Suprapubic skin (tissue), 4 donors: ENCODE measurements at regions not wholly inside any gene's neighbourhood (a gene's known extent, or its start where the extent isn't known, plus 50 kb on each side); places are given as distances from the start of the nearest gene placed in this dataset.

Experiments
- DNase-seq, 2 donors: peaks; one replicate each; pipeline ENCODE4 v3.0.0-alpha.2; 2019; ENCODE audit warnings: low spot score in 2 of 2
- H3K27ac ChIP-seq: fragments of 200-600 bp; sonication (generic); one replicate; pipeline ENCODE4 v1.5.1; 2019
- H3K27me3 ChIP-seq: fragments of 200-600 bp; sonication (generic); one replicate; pipeline ENCODE4 v1.5.1; 2019
- H3K36me3 ChIP-seq: fragments of 200-600 bp; sonication (generic); one replicate; pipeline ENCODE4 v1.5.1; 2019
- H3K4me1 ChIP-seq: fragments of 200-600 bp; sonication (generic); one replicate; pipeline ENCODE4 v1.5.1; 2019
- H3K4me3 ChIP-seq: fragments of 200-600 bp; sonication (generic); one replicate; pipeline ENCODE4 v1.5.1; 2019; ENCODE audit warnings: mild to moderate bottlenecking
- H3K9me3 ChIP-seq: fragments of 200-600 bp; sonication (generic); one replicate; pipeline ENCODE4 v1.5.1; 2019
- EP300 ChIP-seq: sonication (generic); formaldehyde crosslinking; IDR thresholded peaks from one replicate; pipeline ENCODE4 v1.6.1; 2017; ENCODE audit warnings: antibody characterized with exemption
- POLR2A ChIP-seq, 2 donors: fragments of 450-650 bp; IDR thresholded peaks; one replicate each; pipeline ENCODE4 v1.6.1; 2017; ENCODE audit warnings: antibody characterized with exemption in 2 of 2, mild to moderate bottlenecking in 2 of 2, moderate library complexity in 2 of 2
- POLR2AphosphoS5 ChIP-seq, 3 donors: sonication (generic); formaldehyde crosslinking; IDR thresholded peaks; one replicate each; pipeline ENCODE4 v1.6.1; 2017; ENCODE audit warnings: antibody characterized with exemption in 3 of 3
- WGBS: methylation state at CpG from one replicate; pipeline ENCODE4 v1.1.5; 2018; 5-methylcytosine and 5-hydroxymethylcytosine counted together
- TF ChIP-seq, protein P1 (sequence below), 2 donors: fragments of 200-600 bp in 1 of 2; fragments of 450-650 bp in 1 of 2; sonication (generic) in 1 of 2; IDR thresholded peaks; one replicate each; pipeline ENCODE4 v1.5.1; 2016 to 2019; ENCODE audit warnings: antibody characterized with exemption in 2 of 2, mild to moderate bottlenecking in 1 of 2, moderate library complexity in 1 of 2

DNA sequence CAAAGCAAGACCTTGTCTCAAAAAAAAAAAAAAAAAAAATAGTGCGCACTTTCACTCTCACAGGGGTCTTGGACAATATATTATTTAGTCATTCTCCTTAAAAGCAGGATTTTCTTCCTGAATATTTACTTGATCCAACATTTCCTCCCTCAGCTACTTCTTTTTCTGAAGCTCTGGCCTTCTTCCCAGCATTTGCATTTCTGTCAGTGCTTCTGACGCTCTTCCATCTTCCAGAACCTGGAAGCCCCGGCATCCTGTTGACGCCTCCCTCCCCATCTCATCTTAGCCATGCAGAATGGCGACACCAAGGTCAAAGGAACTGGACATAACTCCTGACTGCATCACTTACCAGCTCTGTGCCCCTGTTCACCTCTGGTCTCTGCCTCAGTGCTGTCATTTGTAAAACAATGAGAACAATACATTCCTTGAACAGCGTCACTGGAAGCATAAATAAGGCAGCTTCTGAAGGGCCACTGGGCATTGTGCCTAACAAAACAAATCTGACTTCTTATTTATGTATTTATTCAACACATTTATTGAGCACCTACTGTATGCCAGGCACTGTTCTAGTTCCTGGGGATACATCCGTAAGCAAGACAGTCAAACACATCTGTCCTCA is 90.9 kb upstream of the MDM1 start:
- peaks cover 15% of the 10 kb centered on the region for H3K4me1 ChIP-seq
- 63% methylated on average over 7 of the region's 7 CpGs for WGBS
- H3K36me3 ChIP-seq, result no peaks in the 10 kb centered on the region
- H3K9me3 ChIP-seq, result no peaks in the 10 kb centered on the region
- no peaks in the 10 kb centered on the region for H3K27me3 ChIP-seq
- TF ChIP-seq POLR2AphosphoS5 (IDR thresholded peaks at IDR 0.05) (no peak), POLR2A (IDR thresholded peaks at IDR 0.05) (no peak), EP300 (no peak)
- TF ChIP-seq, protein P1, sequence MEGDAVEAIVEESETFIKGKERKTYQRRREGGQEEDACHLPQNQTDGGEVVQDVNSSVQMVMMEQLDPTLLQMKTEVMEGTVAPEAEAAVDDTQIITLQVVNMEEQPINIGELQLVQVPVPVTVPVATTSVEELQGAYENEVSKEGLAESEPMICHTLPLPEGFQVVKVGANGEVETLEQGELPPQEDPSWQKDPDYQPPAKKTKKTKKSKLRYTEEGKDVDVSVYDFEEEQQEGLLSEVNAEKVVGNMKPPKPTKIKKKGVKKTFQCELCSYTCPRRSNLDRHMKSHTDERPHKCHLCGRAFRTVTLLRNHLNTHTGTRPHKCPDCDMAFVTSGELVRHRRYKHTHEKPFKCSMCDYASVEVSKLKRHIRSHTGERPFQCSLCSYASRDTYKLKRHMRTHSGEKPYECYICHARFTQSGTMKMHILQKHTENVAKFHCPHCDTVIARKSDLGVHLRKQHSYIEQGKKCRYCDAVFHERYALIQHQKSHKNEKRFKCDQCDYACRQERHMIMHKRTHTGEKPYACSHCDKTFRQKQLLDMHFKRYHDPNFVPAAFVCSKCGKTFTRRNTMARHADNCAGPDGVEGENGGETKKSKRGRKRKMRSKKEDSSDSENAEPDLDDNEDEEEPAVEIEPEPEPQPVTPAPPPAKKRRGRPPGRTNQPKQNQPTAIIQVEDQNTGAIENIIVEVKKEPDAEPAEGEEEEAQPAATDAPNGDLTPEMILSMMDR (IDR thresholded peaks at IDR 0.05), result no peak
- H3K27ac ChIP-seq, result no peak overlapping the region
- H3K4me3 ChIP-seq, result no peak overlapping the region
- DNase-seq, result no peak

GRCh38 chr12:68425998-68426397 is 93.8 kb upstream of the MDM1 start:
- H3K4me1 ChIP-seq, result peaks cover 2% of the 10 kb centered on the region
- H3K4me3 ChIP-seq, result no peak overlapping the region
- H3K27ac ChIP-seq, result no peak overlapping the region
- H3K36me3 ChIP-seq, result no peaks in the 10 kb centered on the region
- WGBS, result 63% methylated on average over 2 of the region's 2 CpGs
- no peaks in the 10 kb centered on the region for H3K27me3 ChIP-seq
- H3K9me3 ChIP-seq, result no peaks in the 10 kb centered on the region
- TF ChIP-seq POLR2AphosphoS5 (IDR thresholded peaks at IDR 0.05) (no peak), EP300 (no peak), POLR2A (IDR thresholded peaks at IDR 0.05) (no peak)
- TF ChIP-seq, protein P1 (IDR thresholded peaks at IDR 0.05), result no peak
- no peak for DNase-seq

DNA sequence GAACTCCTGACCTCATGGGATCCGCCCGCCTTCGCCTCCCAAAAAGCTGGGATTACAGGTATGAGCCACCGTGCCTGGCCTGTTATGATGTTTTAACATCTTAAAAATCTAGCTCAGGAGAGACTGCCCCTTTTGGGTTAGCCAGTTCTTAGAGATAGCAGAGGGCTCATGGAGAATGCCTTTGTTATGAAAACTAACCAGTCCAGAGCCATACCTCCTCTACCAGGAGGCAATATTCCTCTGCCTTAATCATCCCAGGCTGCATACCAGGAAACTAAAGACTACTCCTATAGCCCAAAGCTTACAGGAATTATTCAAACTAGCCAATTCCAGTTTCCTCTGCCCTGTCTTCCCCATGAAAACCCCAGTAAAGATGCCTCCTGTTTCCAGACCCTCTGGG is 96.0 kb upstream of the MDM1 start:
- WGBS, result 95% methylated on average over 4 of the region's 4 CpGs
- no peak overlapping the region for H3K27ac ChIP-seq
- no peak for DNase-seq

GRCh38 chr12:68428724-68429501 is 96.8 kb upstream of the MDM1 start:
- Histone ChIP-seq H3K9me3 (no peaks in the 10 kb centered on the region), H3K36me3 (no peaks in the 10 kb centered on the region), H3K27me3 (no peaks in the 10 kb centered on the region), H3K4me1 (no peaks in the 10 kb centered on the region), H3K27ac (no peak overlapping the region), H3K4me3 (no peak overlapping the region)
- WGBS, result 75% methylated on average over 6 of the region's 6 CpGs
- TF ChIP-seq POLR2AphosphoS5 (IDR thresholded peaks at IDR 0.05) (no peak), POLR2A (IDR thresholded peaks at IDR 0.05) (no peak), EP300 (no peak)
- TF ChIP-seq, protein P1 (IDR thresholded peaks at IDR 0.05), result no peak
- DNase-seq, result no peak

More for the DNA sequence above, 96.0 kb upstream of the MDM1 start:
- Histone ChIP-seq H3K9me3 (no peaks in the 10 kb centered on the region), H3K4me1 (no peaks in the 10 kb centered on the region), H3K36me3 (no peaks in the 10 kb centered on the region), H3K4me3 (no peak overlapping the region), H3K27me3 (no peaks in the 10 kb centered on the region)
- TF ChIP-seq POLR2AphosphoS5 (IDR thresholded peaks at IDR 0.05) (no peak), EP300 (no peak), POLR2A (IDR thresholded peaks at IDR 0.05) (no peak)
- TF ChIP-seq, protein P1 (IDR thresholded peaks at IDR 0.05), result no peak

DNA sequence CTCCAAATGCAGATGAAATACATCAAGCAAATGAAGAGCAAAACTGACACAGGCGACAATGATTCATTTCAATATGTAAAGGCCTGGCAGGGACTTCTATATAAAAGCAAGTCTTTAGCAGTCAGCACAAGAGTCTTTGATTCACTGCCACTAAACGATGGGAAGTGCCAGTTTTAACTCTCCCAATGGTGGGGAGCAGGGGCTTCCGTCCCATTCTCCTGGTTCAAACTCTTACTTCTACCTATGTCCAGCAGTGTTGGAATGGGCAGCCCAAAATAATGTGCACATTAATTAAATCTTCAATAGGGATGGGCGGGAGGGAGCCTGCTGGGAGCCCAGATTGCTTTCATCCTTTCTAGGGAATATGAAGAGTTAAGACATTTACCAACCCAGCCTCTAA is 97.5 kb upstream of the MDM1 start:
- DNase-seq, result no peak
- Histone ChIP-seq H3K27me3 (no peaks in the 10 kb centered on the region), H3K4me3 (no peak overlapping the region), H3K9me3 (no peaks in the 10 kb centered on the region), H3K4me1 (no peaks in the 10 kb centered on the region), H3K36me3 (no peaks in the 10 kb centered on the region), H3K27ac (no peak overlapping the region)
- 78% methylated on average over 4 of the region's 4 CpGs for WGBS
- TF ChIP-seq POLR2AphosphoS5 (IDR thresholded peaks at IDR 0.05) (no peak), EP300 (no peak), POLR2A (IDR thresholded peaks at IDR 0.05) (no peak)
- TF ChIP-seq, protein P1 (IDR thresholded peaks at IDR 0.05), result no peak
